Hepatocyte (in vitro differentiated cells): ENCODE measurements at regions not wholly inside any gene's neighbourhood (a gene's known extent, or its start where the extent isn't known, plus 50 kb on each side); places are given as distances from the start of the nearest gene placed in this dataset.

Source experiments
- DNase-seq: peaks from one replicate; pipeline ENCODE4 v3.0.0-alpha.2; 2016; ENCODE audit warnings: low spot score
- H2AFZ ChIP-seq: fragments of 200-600 bp; sonication (generic); 2 replicates; pipeline ENCODE4 v1.6.0; 2016; ENCODE audit warnings: antibody characterized with exemption, mild to moderate bottlenecking
- H3K27ac ChIP-seq: fragments of 200-600 bp; sonication (generic); 2 replicates; pipeline ENCODE4 v1.5.1; 2016; ENCODE audit warnings: mild to moderate bottlenecking
- H3K27me3 ChIP-seq: fragments of 200-600 bp; sonication (generic); 2 replicates; pipeline ENCODE4 v1.6.1; 2016
- H3K36me3 ChIP-seq: fragments of 200-600 bp; sonication (generic); replicated peaks from 2 replicates; pipeline ENCODE4 v1.5.1; 2016; ENCODE audit warnings: low read depth; ENCODE audit not compliant: insufficient read depth
- H3K4me1 ChIP-seq: fragments of 200-600 bp; sonication (generic); 2 replicates; pipeline ENCODE4 v1.5.1; 2016; ENCODE audit warnings: mild to moderate bottlenecking, moderate library complexity; ENCODE audit not compliant: insufficient read depth
- H3K4me2 ChIP-seq: fragments of 200-600 bp; sonication (generic); 2 replicates; pipeline ENCODE4 v1.6.0; 2016
- H3K4me3 ChIP-seq: fragments of 200-600 bp; sonication (generic); 2 replicates; pipeline ENCODE4 v1.5.1; 2016; ENCODE audit warnings: mild to moderate bottlenecking
- H3K79me2 ChIP-seq: fragments of 200-600 bp; sonication (generic); 2 replicates; pipeline ENCODE4 v1.6.0; 2017; ENCODE audit warnings: mild to moderate bottlenecking
- H3K9me2 ChIP-seq: fragments of 200-600 bp; sonication (generic); replicated peaks from 2 replicates; pipeline ENCODE4 v1.6.0; 2017; ENCODE audit warnings: mild to moderate bottlenecking; ENCODE audit not compliant: insufficient read depth
- H3K9me3 ChIP-seq: fragments of 200-600 bp; sonication (generic); 2 replicates; pipeline ENCODE4 v1.5.1; 2016; ENCODE audit warnings: low read depth, mild to moderate bottlenecking
- H4K20me1 ChIP-seq: fragments of 200-600 bp; sonication (generic); 2 replicates; pipeline ENCODE4 v1.6.0; 2016; ENCODE audit warnings: mild to moderate bottlenecking; ENCODE audit not compliant: insufficient read depth, poor library complexity, severe bottlenecking
- EZH2 ChIP-seq: fragments of 200-600 bp; sonication (generic); IDR thresholded peaks from 2 replicates; pipeline ENCODE4 v1.6.1; 2016; ENCODE audit warnings: antibody characterized with exemption, mild to moderate bottlenecking, borderline replicate concordance
- EZH2phosphoT487 ChIP-seq: fragments of 200-600 bp; sonication (generic); IDR thresholded peaks from one replicate; pipeline ENCODE4 v1.6.1; 2018; ENCODE audit warnings: antibody characterized with exemption, mild to moderate bottlenecking, low read depth, moderate library complexity; ENCODE audit not compliant: unreplicated experiment, severe bottlenecking
- WGBS: methylation state at CpG from one replicate; pipeline ENCODE4 v1.1.6; 2016; ENCODE audit warnings: low lambda C conversion rate; ENCODE audit errors: missing lambda C conversion rate; 5-methylcytosine and 5-hydroxymethylcytosine counted together
- TF ChIP-seq, protein P1 (sequence below): fragments of 200-600 bp; sonication (generic); IDR thresholded peaks from 2 replicates; pipeline ENCODE4 v1.5.1; 2016; ENCODE audit warnings: antibody characterized with exemption, mild to moderate bottlenecking; ENCODE audit not compliant: poor library complexity

- no peak for DNase-seq
- no peak overlapping the region for H3K4me2 ChIP-seq
- TF ChIP-seq EZH2 (no peak), EZH2phosphoT487 (no peak)
- TF ChIP-seq, protein P1, sequence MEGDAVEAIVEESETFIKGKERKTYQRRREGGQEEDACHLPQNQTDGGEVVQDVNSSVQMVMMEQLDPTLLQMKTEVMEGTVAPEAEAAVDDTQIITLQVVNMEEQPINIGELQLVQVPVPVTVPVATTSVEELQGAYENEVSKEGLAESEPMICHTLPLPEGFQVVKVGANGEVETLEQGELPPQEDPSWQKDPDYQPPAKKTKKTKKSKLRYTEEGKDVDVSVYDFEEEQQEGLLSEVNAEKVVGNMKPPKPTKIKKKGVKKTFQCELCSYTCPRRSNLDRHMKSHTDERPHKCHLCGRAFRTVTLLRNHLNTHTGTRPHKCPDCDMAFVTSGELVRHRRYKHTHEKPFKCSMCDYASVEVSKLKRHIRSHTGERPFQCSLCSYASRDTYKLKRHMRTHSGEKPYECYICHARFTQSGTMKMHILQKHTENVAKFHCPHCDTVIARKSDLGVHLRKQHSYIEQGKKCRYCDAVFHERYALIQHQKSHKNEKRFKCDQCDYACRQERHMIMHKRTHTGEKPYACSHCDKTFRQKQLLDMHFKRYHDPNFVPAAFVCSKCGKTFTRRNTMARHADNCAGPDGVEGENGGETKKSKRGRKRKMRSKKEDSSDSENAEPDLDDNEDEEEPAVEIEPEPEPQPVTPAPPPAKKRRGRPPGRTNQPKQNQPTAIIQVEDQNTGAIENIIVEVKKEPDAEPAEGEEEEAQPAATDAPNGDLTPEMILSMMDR: no peak
- H3K27ac ChIP-seq: no peak overlapping the region
- no peaks in the 10 kb centered on the region for H3K9me2 ChIP-seq
- 54% methylated on average over 1 of the region's 1 CpG for WGBS
- H2AFZ ChIP-seq: no peak overlapping the region
- no peaks in the 10 kb centered on the region for H3K36me3 ChIP-seq
- H3K79me2 ChIP-seq: no peaks in the 10 kb centered on the region
- H3K27me3 ChIP-seq: no peaks in the 10 kb centered on the region
- no peak overlapping the region for H3K4me3 ChIP-seq
- no peaks in the 10 kb centered on the region for H4K20me1 ChIP-seq
- no peaks in the 10 kb centered on the region for H3K4me1 ChIP-seq
- H3K9me3 ChIP-seq: no peaks in the 10 kb centered on the region
These were observed 208.3 kb upstream of the PLSCR5 start for GRCh38 chr3:146813496-146813895.

DNA sequence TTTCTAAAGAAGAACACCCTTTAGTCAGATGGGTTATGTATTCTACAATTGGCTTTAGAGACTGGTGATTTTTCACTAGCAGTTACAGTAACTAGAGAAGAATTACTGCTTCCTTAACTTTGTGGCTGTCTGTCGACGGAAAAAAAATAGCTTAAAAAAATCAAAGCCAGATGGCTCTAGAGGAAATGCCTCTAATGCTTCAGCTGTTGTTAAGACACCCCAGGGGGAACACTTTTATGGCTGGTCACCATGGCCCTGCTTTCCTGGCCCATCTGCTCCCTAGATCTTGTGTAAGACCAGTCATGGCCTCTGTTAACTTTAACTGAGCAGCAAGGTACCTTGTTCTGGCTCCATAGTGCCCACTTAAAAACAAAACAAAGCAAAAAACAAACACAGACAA is 198.6 kb upstream of the PLSCR5 start:
- Histone ChIP-seq H3K4me1 (no peaks in the 10 kb centered on the region), H4K20me1 (no peaks in the 10 kb centered on the region), H3K79me2 (no peaks in the 10 kb centered on the region), H3K9me3 (no peaks in the 10 kb centered on the region), H3K4me2 (no peak overlapping the region), H3K9me2 (no peaks in the 10 kb centered on the region), H3K4me3 (no peak overlapping the region), H3K36me3 (no peaks in the 10 kb centered on the region), H3K27me3 (no peaks in the 10 kb centered on the region), H3K27ac (no peak overlapping the region), H2AFZ (no peak overlapping the region)
- 51% methylated on average over 2 of the region's 2 CpGs for WGBS
- TF ChIP-seq, protein P1: no peak
- TF ChIP-seq EZH2phosphoT487: no peak
- TF ChIP-seq EZH2: no peak
- DNase-seq: no peak

GRCh38 chr3:146801492-146801891 is 196.3 kb upstream of the PLSCR5 start:
- Histone ChIP-seq H3K4me1 (no peaks in the 10 kb centered on the region), H3K4me2 (no peak overlapping the region), H3K27me3 (no peaks in the 10 kb centered on the region), H3K9me2 (no peaks in the 10 kb centered on the region), H3K27ac (no peak overlapping the region), H2AFZ (no peak overlapping the region), H3K4me3 (no peak overlapping the region), H3K79me2 (no peaks in the 10 kb centered on the region), H3K9me3 (no peaks in the 10 kb centered on the region), H4K20me1 (no peaks in the 10 kb centered on the region), H3K36me3 (no peaks in the 10 kb centered on the region)
- WGBS: 23% methylated on average over 2 of the region's 2 CpGs
- DNase-seq: no peak
- TF ChIP-seq EZH2phosphoT487: no peak

GRCh38 chr3:146800484-146800883 is 195.3 kb upstream of the PLSCR5 start:
- 93% methylated on average over 2 of the region's 2 CpGs for WGBS
- no peak for DNase-seq
- no peaks in the 10 kb centered on the region for H3K36me3 ChIP-seq
- no peaks in the 10 kb centered on the region for H3K27me3 ChIP-seq
- no peak overlapping the region for H3K4me2 ChIP-seq
- H3K9me3 ChIP-seq: no peaks in the 10 kb centered on the region
- H3K4me1 ChIP-seq: no peaks in the 10 kb centered on the region
- no peak for TF ChIP-seq EZH2
- TF ChIP-seq, protein P1: no peak
- no peak overlapping the region for H3K4me3 ChIP-seq
- no peak overlapping the region for H3K27ac ChIP-seq
- H4K20me1 ChIP-seq: no peaks in the 10 kb centered on the region
- no peaks in the 10 kb centered on the region for H3K79me2 ChIP-seq
- no peaks in the 10 kb centered on the region for H3K9me2 ChIP-seq
- H2AFZ ChIP-seq: no peak overlapping the region
